ENCODE measurements at regions not wholly inside any gene's neighbourhood (a gene's known extent, or its start where the extent isn't known, plus 50 kb on each side); places are given as distances from the start of the nearest gene placed in this dataset.
"Not testable (repeated sequence)": the region's sequence is repeated elsewhere in the genome, so short reads cannot be mapped to it uniquely, and the experiment has no call there.

DNA sequence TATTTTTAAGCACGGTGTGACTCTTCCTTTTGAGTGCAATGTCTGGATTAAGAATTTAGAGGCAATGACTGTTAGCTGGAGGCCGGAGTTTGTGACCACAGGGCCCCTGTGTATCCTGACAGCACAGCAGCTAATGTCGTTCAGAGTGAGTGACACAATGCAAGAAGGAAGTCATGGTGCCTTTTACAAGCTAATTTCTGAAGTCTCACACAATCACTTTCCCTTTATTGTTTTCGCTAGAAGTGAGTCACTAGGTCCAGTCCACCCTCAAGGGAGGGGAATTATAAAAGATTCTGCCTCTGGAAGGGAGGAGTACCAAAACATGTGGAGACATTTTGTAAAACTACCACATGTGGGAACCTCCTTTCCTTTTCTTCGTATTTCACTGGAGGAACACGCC is 185.5 kb upstream of the FGF10 start:
- no peak overlapping the region for H3K4me3 ChIP-seq (ENCODE audit: low read length)
- DNase-seq (ENCODE audit: low read depth, low spot score), result no peak

DNA sequence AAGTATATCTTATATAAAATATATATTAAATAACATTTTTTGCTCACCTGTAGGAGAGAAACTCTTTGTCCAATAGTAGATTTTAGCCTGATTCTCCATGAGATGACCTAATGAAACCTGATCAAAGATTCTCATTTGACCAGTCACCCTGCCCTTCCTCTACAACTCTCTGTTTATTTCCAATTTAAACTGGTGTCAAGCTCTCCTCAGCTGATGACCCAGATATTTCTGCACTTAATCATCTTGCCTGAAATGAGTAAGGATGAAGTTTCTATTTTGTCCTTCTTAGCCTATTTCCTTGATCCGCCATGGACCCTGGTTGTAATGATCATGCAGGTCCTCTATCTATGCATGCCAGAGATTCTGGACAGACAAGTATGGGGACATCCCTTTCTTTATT is 179.3 kb upstream of the FGF10 start:
- no peak for DNase-seq (ENCODE audit: low read depth, low spot score)
- H3K4me3 ChIP-seq (ENCODE audit: low read length), result no peak overlapping the region

DNA sequence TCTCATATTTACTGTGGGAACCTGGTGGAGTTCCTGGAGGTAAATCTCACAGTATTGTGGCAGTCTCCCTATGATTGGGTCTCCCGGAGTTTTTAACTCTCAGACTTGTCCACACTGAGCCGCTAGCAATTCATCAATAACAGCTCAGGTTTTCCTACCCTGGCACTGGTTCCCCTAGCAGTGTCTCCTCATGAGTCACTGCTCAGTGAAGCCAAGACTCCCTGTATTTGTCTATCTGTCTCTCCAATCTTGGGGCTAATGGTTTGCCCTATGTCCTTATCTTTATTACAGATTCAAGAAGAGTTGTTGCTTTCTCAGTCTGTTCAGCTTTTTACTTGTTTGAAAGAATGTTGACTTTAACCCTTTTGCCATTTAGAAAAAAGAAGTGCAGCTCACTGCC is 176.7 kb upstream of the FGF10 start:
- H3K4me3 ChIP-seq (ENCODE audit: low read length), result no peak overlapping the region
- no peak for DNase-seq (ENCODE audit: low read depth, low spot score)

DNA sequence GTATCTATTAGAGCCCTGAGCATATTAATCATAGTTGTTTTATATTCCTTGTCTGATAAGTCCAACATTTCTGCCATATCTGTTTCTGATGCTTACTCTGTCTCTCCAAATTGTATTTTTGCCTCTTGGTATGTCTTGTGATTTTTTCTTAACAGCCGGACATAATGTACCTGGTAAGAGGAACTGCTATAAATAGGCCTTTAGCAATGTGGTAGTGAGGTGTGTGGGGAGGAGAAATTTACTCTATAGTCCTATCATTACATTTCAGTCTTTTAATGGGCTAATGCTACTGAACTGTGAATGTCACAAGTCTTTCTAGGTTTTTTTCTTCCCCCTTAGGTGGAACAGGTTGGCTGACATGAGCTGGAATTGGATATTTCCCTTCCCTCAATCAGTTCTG is 176.1 kb upstream of the FGF10 start:
- DNase-seq (ENCODE audit: low read depth, low spot score), result no peak
- H3K4me3 ChIP-seq (ENCODE audit: low read length), result no peak overlapping the region

DNA sequence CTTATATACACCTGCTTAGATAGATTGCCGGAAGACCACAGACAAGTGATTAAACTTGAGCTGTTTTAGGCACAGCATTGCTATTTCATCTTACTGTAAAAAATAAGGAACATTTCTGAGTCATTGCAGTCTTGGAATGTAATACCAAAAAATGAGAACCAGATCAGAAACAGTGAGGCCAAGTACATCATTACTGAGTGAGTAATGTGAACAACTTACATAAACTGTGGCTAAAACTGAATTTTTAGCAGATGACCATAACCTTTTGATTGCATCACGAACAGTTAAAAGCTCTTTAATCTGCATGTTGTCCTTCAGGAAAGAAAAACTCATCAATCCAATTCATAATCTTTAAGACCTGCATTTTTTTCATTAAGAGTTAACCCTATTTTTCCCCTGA is 157.1 kb upstream of the FGF10 start:
- H3K4me3 ChIP-seq (ENCODE audit: low read length), result no peak overlapping the region
- DNase-seq (ENCODE audit: low read depth, low spot score), result no peak

DNA sequence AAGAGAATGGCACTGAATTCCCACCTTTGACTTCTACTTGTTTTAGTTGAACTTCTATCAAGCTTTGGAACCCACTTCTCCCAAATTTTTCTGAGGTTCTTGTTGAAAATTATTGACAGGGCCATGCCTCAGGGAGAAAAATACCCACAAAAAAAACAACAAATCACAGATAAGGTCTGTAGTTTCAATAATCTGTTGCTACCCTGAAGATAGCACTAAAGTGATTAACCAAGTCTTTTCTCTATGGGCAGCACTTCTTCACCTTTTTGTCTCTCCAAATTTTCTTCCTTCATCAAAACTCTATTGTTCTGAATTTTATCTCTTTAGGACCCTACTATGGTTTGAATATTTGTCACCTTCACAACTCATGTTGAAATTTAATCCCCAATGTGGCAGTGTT is 154.3 kb upstream of the FGF10 start:
- no peak overlapping the region for H3K4me3 ChIP-seq (ENCODE audit: low read length)
- DNase-seq (ENCODE audit: low read depth, low spot score), result no peak

DNA sequence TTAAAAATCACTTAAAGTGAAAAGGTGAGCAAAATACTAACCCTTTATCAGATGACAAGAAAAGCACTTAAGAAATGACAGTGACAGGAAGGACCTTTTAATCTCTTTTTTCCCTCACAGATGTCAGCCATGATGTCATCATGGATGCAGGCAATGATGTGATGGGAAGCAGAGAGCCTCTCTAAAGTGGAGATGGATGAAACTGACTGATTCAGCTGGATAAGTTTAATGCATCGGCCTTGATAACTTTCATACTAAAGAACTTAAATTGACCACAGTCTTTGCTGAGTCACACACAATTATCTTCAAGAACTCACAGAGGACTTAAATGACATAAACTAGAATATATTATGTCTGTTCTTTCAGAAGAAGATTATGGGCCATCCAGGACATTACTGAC is 153.2 kb upstream of the FGF10 start:
- no peak overlapping the region for H3K4me3 ChIP-seq (ENCODE audit: low read length)
- no peak for DNase-seq (ENCODE audit: low read depth, low spot score)

DNA sequence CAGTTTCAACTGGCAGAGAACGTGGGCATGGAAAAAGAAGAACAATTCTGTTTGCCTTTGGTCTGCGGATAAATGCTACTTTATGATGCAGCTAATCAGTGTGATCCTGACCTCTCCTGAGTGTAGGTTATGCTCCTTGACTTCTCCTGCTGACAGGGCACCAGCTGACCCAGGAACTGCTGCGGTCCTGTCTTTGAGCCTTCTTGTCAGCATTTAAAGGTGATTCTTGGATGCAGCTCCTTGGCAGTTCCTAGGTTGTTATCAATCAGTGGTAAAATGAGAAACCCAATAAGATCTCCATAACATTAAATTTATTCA is 150.3 kb upstream of the FGF10 start:
- DNase-seq (ENCODE audit: low read depth, low spot score), result no peak
- H3K4me3 ChIP-seq (ENCODE audit: low read length), result no peak overlapping the region

DNA sequence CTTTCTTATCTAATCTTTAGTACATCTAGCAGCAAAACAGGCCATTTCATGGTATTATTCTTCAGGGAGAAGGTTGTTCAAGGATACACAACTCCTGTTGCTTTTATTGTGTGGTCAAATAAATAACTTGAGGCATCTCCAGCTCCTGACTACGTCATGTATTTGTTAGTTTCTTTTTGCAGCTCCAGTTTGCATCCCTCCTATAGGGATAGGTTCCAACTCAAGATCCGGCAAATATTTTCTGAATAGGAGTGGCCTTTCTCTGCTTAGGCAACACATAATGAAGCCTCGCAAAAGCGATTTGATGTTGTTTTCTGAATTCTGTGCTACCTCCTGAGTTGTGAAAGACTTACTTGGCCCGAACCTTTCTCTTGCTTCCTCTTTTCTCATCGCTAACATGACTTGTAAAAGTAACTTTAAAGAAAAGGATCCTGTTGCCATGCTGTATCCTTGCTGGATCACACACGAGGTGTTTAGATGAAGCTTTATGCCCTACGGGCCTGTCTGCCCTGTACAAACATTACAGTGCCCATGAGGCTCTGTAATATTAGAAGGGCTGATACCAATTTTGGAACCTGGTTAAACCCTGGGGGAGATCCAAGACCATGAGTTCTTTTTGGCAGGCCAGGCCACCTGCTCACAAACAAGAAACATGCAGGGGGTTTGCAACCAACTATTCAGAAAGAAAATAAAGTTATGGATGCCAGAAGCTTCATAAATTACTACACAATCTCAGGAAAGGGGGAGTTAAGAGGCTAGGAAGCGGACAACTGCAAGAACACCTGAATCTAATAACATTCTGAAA is 149.8 kb upstream of the FGF10 start:
- DNase-seq (ENCODE audit: low read depth, low spot score), result no peak
- H3K4me3 ChIP-seq (ENCODE audit: low read length), result no peak overlapping the region

DNA sequence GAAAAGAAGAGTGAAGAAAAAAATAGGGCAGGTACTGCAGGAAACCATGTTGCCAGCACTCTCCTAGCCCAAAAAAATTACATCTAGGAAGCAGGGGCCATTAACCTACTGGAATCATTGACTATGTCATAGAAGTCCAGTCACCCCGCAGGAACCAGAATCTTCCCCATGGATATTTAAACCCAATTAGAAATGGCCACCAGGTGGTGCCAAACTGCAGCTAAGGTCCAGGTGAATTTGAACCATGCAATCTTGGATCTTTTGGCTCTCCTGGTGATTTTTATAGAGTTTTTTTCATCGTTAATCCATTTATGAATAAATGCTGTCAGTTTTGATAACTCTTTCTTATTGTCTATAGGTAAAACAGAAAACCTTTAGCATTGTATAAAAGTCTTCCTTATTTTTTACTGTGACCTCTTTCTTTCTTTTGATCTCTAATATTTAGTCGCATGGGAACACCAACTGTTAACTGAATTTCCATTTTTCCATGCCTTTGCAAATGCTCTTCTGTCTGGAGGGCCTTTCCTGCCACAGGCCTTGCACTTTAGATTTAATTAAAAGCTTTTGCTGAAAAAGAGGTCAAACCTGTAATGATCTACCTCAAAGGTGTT is 147.5 kb upstream of the FGF10 start:
- H3K4me3 ChIP-seq (ENCODE audit: low read length), result no peak overlapping the region
- DNase-seq (ENCODE audit: low read depth, low spot score), result peak; percentile 9

DNA sequence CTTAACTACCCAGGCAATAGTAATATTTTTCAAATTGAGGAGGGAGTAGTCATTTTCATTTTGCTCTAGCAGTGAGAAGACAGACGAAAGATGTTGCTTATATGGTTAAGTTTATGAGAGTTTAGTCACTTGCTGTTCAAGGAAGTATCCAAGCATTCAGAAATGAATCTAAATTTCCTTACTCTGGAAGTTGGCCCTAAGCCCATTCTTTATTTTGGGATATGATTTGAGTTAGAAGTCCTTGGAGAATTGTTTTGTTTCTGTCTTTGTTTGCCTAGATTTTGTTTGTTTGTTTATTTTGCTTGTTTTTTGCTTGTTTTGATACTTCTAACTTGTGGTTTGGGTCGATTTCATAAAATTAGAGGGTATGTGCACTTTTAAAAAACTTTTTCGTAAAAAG is 146.4 kb upstream of the FGF10 start:
- H3K4me3 ChIP-seq (ENCODE audit: low read length), result no peak overlapping the region

DNA sequence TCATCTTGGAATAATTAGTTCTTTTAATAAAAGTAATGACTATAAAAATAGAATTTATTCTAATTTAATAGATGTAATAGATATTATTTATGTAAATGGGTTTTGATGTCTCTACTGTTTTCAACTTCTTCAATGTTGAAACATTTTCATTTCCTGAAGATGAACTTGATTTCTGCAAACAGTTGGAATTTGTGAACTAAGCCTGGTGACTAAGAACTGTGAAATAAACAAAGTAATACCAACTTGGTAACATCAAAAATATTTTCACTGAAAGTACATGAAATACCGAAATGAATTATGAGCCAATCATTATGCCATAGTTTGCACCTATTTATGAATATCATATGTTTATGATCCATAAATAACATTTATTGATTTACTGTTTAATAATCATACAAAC is 143.8 kb upstream of the FGF10 start:
- no peak for DNase-seq (ENCODE audit: low read depth, low spot score)
- no peak overlapping the region for H3K4me3 ChIP-seq (ENCODE audit: low read length)

More for the DNA sequence above, 146.4 kb upstream of the FGF10 start:
- no peak for DNase-seq (ENCODE audit: low read depth, low spot score)

DNA sequence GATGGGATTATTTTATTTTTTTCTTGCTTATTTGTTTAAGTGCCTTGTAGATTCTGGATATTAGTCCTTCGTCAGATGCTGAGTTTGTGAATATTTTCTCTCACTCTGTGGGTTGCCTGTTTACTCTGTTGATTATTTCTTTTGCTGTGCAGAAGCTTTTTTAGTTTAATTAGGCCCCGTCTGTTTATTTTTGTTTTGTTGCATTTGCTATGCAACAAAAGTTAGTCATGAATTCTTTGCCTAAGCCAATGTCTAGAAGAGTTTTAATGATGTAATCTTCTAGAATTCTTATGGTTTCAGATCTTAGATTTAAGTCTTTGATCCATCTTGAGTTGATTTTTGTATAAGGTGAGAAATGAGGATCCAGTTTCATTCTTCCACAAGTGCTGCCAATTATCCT is 142.5 kb upstream of the FGF10 start:
- not testable (repeated sequence) for H3K4me3 ChIP-seq (ENCODE audit: low read length); DNase-seq (ENCODE audit: low read depth, low spot score)

DNA sequence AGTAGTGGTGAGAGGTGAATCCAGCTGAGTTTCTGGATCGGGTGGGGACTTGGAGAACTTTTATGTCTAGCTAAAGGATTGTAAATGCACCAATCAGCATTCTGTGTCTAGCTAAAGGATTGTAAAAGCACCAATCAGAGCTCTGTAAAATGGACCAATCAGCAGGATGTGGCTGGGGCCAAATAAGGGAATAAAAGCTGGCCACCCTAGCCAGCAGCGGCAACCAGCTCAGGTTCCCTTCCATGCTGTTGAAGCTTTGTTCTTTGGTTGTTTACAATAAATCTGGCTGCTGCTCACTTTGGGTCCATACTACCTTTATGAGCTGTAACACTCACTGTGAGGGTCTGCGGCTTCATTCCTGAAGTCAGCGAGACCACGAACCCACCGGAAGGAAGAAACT is 141.6 kb upstream of the FGF10 start:
- not testable (repeated sequence) for DNase-seq (ENCODE audit: low read depth, low spot score); H3K4me3 ChIP-seq (ENCODE audit: low read length)

DNA sequence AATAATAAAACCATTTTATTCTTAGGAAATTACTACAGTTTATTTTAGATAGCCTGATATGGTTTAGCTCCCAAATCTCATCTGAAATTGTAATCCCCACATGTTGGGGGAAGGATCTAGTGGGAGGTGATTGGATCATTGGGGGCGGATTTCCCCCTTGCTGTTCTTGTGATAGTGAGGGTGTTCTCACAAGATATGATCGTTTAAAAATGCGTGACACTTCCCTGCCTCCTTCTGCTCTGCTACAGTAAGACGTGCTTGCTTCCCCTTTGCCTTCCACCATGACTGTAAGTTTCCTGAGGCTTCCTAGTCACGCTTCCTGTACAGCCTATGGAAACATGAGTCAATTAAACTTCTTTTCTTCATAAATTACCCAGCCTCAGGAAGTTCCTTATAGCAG is 122.4 kb upstream of the FGF10 start:
- no peak for DNase-seq (ENCODE audit: low read depth, low spot score)
- no peak overlapping the region for H3K4me3 ChIP-seq (ENCODE audit: low read length)

DNA sequence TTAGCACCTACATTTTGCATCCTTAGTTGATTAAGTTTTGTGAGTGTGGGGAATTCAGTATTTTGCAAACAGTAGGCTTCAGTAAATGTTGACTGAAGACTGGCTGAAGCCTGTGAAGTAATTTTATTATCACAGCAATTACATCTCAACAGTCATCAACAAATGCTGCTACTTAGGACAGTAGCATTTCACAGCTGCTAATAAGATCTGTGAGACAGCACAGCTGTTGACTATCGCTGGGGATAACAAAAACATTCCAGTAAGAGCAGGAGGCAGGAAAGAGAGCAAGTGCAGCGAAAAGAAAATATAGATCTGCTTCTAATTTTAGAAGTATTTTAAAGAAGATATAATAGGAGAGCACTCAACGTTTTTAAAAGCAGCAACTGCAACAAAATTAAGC is 117.3 kb upstream of the FGF10 start:
- no peak overlapping the region for H3K4me3 ChIP-seq (ENCODE audit: low read length)
- DNase-seq (ENCODE audit: low read depth, low spot score), result no peak

DNA sequence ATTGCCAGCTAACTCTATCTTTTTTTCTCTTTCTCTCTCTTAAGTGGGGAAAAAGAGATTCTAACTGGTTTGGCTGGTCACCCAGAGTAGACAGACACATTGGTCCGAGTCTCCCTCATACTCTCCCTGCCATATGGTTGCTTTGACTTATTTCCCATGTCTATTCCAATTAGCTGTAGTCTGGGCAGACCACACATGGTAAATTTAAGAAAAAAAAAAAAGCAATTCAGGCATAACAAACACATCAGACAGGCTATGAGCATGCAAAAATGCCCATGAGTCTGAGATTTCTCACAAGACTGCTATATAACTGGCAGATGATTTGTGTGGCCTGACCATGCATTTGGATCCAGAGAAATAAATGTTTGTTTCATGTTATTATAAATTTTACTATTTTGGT is 110.2 kb upstream of the FGF10 start:
- H3K4me3 ChIP-seq (ENCODE audit: low read length), result no peak overlapping the region
- DNase-seq (ENCODE audit: low read depth, low spot score), result no peak

DNA sequence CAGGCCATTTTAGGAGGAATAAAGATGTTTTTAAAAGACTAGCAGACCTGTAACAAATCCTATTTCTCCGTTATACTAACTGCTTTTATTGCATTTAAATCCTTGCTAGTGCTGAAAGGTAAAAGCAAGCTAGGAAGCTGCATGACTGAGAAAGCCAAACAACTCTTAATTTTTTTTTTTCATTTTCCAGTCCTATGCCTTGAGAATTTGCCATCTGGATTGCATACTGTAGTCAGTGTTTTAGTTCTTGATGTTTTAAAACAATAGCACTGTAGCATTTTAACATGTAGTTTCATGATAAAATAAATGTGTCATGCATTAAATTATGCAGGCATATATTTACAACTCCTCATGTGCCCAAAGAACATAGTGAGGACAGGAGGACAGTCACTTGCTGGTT is 108.4 kb upstream of the FGF10 start:
- H3K4me3 ChIP-seq (ENCODE audit: low read length), result no peak overlapping the region
- DNase-seq (ENCODE audit: low read depth, low spot score), result no peak

DNA sequence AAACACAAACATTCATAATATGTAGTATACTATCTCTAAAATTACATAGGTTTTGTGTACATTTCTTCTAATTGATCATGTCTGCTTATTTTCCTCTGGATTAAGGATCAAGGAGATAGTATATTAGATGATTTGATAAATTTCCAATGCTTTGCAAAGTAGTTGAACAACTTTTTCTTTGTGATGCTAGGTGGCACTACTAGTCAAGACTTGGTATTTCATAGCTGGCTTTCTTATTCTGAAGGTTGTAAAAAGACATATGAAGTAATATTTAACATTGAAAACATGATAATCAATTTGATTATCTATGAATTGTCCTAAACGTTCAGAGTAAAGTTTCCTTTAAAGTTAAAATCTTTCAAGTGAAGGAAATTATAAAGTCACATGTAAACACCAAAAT is 106.1 kb upstream of the FGF10 start:
- no peak for DNase-seq (ENCODE audit: low read depth, low spot score)
- H3K4me3 ChIP-seq (ENCODE audit: low read length), result no peak overlapping the region

DNA sequence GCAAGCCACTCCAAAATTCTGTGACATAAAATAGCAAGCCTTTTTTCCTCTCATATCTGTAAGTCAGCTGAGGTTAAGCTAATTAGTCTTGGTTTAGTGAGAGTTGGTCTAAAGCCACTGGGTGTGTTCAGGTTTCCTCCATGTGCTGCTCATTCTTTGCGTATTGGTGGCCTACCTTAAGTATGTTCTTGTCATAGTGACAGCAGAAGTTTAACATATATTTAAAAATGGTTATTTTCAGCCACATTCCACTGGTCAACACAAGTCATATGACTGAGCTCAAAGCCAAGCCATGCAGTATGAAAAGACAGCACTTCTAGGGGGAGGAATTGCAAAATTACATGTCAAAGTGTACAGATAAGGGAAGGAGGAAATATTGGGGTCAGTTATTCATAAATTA is 100.5 kb upstream of the FGF10 start:
- DNase-seq (ENCODE audit: low read depth, low spot score), result no peak
- no peak overlapping the region for H3K4me3 ChIP-seq (ENCODE audit: low read length)

DNA sequence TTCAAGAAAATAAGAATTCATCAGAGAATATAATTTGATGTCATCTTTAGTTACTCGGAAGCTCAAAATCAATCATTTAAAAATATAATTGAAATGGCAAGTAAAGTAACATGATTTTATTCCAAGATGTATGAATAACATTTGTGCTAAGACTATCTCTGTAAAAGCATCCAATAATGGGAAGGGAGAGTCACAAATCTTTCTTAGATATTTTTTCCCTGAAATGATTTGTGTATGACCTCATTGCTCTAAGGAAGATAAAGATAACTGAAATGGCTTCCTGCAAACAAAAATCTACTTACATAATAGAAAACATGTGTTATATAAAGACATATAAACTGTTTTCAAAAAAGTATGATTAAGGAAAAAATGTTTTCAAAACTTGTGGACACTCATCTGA is 97.4 kb upstream of the FGF10 start:
- DNase-seq (ENCODE audit: low read depth, low spot score), result no peak

More for the DNA sequence above, 97.4 kb upstream of the FGF10 start:
- no peak overlapping the region for H3K4me3 ChIP-seq (ENCODE audit: low read length)
